Testis (tissue), 2 donors: ENCODE measurements at regions not wholly inside any gene's neighbourhood (a gene's known extent, or its start where the extent isn't known, plus 50 kb on each side); places are given as distances from the start of the nearest gene placed in this dataset.

Source experiments
- POLR2A ChIP-seq: fragments of 450-650 bp; IDR thresholded peaks from one replicate; pipeline ENCODE4 v1.6.1; 2017; ENCODE audit warnings: antibody characterized with exemption, mild to moderate bottlenecking, moderate library complexity
- TF ChIP-seq, protein P1 (sequence below), 3 experiments: fragments of 450-650 bp in 2 of 3; fragments of 200-600 bp in 1 of 3; sonication (generic) in 1 of 3; IDR thresholded peaks; one replicate each; pipeline ENCODE4 v1.5.1; 2016 to 2019; ENCODE audit warnings: antibody characterized with exemption in 3 of 3, mild to moderate bottlenecking in 2 of 3, moderate library complexity in 1 of 3

DNA sequence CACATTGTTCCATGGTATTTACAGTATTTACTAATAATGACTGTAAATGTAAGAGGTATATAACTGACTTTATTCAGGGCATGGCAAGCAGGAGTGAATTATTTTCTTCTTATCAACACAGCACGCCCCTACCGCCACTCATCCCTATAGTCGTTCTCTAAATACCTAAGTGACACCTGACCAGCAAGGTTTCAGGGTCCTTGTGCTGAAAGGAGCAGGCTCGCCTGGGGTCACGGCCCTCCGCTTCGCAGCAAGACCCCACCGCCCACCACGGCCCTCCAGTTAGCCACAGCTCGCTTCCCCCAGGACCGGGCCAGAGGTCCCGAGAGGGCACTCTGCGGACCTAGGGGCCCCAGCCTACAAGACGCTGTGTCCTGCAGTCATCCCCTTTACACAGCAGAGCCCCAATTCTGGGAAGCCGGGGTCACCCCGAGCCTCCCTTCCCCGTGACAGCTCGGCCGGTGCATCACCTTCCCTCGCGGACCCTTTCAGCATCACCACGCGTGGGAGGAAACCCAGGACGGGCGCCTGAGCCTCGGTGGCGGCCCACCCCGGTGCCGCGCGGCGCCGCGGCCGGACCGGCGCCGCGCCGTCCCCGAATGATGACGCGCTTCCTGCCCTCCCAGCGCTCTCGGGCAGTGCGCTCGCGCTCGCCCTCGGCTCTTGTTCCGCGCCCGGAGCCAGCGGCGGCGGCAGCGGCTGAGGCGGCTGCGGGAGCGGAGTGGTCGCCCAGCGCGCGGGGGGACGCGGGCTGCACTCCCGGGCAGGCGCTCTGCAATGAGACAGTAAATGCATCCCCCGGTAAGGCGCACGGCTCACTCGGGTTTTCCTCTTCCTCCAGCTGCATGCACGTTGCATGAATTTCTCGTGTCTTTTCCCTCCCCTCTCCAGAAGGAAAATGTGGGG, 225.1 kb upstream of the C2CD4B start, which contains the start of gene TLN2:
- TF ChIP-seq, protein P1, sequence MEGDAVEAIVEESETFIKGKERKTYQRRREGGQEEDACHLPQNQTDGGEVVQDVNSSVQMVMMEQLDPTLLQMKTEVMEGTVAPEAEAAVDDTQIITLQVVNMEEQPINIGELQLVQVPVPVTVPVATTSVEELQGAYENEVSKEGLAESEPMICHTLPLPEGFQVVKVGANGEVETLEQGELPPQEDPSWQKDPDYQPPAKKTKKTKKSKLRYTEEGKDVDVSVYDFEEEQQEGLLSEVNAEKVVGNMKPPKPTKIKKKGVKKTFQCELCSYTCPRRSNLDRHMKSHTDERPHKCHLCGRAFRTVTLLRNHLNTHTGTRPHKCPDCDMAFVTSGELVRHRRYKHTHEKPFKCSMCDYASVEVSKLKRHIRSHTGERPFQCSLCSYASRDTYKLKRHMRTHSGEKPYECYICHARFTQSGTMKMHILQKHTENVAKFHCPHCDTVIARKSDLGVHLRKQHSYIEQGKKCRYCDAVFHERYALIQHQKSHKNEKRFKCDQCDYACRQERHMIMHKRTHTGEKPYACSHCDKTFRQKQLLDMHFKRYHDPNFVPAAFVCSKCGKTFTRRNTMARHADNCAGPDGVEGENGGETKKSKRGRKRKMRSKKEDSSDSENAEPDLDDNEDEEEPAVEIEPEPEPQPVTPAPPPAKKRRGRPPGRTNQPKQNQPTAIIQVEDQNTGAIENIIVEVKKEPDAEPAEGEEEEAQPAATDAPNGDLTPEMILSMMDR (IDR thresholded peaks at IDR 0.05), result no peak
- peak; percentile 17 for TF ChIP-seq POLR2A
